Activated naive CD8-positive, alpha-beta T cell (primary cell): ENCODE measurements at regions not wholly inside any gene's neighbourhood (a gene's known extent, or its start where the extent isn't known, plus 50 kb on each side); places are given as distances from the start of the nearest gene placed in this dataset.
"Not testable (repeated sequence)": the region's sequence is repeated elsewhere in the genome, so short reads cannot be mapped to it uniquely, and the experiment has no call there.

ENCODE experiments used
- H3K27ac Mint-ChIP-seq: one replicate; pipeline ENCODE4 v1.8.0; 2021; ENCODE audit warnings: mixed read lengths
- H3K27me3 Mint-ChIP-seq: one replicate; pipeline ENCODE4 v1.8.0; 2021; ENCODE audit warnings: mixed read lengths
- H3K36me3 Mint-ChIP-seq: one replicate; pipeline ENCODE4 v1.8.0; 2021; ENCODE audit warnings: mixed read lengths
- H3K4me1 Mint-ChIP-seq: one replicate; pipeline ENCODE4 v1.8.0; 2021; ENCODE audit warnings: low read depth, mixed read lengths
- H3K4me3 Mint-ChIP-seq: one replicate; pipeline ENCODE4 v1.8.0; 2021; ENCODE audit warnings: mild to moderate bottlenecking, mixed read lengths
- H3K9me3 Mint-ChIP-seq: one replicate; pipeline ENCODE4 v1.8.0; 2021; ENCODE audit warnings: low read depth, mixed read lengths

DNA sequence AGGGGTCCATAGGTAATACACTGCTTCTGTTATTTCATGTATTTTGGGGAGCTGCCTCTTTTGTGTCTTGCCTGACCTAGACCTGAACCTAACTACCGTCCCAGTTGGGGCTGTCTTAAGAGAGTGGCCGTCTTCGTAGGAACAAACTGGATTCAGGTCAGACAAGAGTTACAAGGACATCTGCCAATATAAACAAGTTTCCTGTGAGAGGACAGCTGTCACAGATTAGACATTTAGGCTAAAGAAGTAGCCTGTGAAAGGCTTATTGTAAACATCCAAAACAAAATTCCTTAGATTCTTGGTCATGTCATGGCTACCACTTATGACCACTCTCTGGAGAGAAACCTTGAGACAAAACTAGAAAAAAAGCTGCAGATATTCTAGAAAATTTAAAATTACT is 797.6 kb upstream of the AADAT start:
- Mint-ChIP-seq H3K27ac (no peak overlapping the region), H3K27me3 (no peaks in the 10 kb centered on the region), H3K4me3 (no peak overlapping the region), H3K36me3 (no peaks in the 10 kb centered on the region), H3K9me3 (no peaks in the 10 kb centered on the region), H3K4me1 (no peaks in the 10 kb centered on the region)

DNA sequence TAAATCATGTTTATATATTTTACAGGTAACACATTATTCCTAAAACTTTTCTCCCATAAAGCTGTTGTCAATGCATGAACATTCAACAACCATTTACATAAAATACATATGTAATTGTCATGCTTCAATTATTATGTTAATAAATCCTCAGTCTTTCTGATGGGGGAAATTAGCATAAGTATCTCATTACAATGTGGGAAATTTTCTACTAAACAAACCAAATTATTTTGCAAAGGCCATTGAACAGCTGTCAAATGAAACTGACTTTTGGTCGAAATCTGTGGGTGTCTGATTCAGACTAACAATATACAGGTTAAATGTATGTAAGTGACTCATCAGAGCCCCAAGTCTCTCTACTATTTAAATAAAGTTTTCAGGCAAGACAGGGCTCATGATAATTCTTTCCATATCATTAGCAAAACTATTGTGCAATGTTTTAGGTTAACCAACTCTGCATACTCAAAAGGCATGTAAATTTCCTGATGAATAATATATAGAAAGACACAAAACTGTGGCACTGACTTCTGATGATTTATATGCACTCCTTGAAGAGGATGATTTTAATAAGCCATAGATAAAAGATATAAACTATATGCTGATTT is 795.3 kb upstream of the AADAT start:
- Mint-ChIP-seq H3K27ac (no peak overlapping the region), H3K27me3 (no peaks in the 10 kb centered on the region), H3K4me1 (no peaks in the 10 kb centered on the region), H3K4me3 (no peak overlapping the region), H3K9me3 (no peaks in the 10 kb centered on the region), H3K36me3 (no peaks in the 10 kb centered on the region)

- H3K4me1 Mint-ChIP-seq, H3K27me3 Mint-ChIP-seq, H3K27ac Mint-ChIP-seq, H3K4me3 Mint-ChIP-seq, H3K9me3 Mint-ChIP-seq, H3K36me3 Mint-ChIP-seq: not testable (repeated sequence)
Observed at GRCh38 chr4:170881646-170882045, 791.9 kb upstream of the AADAT start.

DNA sequence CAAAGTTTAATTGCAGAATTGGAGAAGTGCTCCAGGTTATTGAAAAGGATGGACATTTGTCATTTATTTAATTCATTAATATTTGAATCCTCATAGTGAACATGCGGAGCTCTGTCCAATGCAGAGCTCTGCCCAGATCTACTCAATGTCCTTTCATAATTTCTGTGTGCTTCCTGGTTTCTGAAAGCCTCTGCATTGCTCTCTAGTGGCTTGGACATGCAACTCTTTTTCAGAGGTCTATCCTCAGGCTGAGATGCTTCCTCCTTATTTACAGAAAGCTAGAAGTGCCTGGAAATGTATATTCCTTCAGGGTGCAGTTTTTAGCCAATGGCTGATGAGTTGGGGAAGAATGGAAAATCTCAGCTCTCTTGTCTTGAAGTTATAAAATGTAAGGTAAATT is 786.1 kb upstream of the AADAT start:
- no peaks in the 10 kb centered on the region for H3K4me1 Mint-ChIP-seq

GRCh38 chr4:170872794-170873193 is 783.0 kb upstream of the AADAT start:
- H3K27me3 Mint-ChIP-seq: no peaks in the 10 kb centered on the region
- H3K4me1 Mint-ChIP-seq: no peaks in the 10 kb centered on the region
- no peak overlapping the region for H3K4me3 Mint-ChIP-seq
- H3K9me3 Mint-ChIP-seq: peaks cover 20% of the 10 kb centered on the region
- H3K36me3 Mint-ChIP-seq: no peaks in the 10 kb centered on the region
- no peak overlapping the region for H3K27ac Mint-ChIP-seq

More for the DNA sequence above, 786.1 kb upstream of the AADAT start:
- H3K4me3 Mint-ChIP-seq: no peak overlapping the region
- no peaks in the 10 kb centered on the region for H3K36me3 Mint-ChIP-seq
- H3K27ac Mint-ChIP-seq: no peak overlapping the region
- no peaks in the 10 kb centered on the region for H3K27me3 Mint-ChIP-seq
- H3K9me3 Mint-ChIP-seq: peaks cover 4% of the 10 kb centered on the region

- Mint-ChIP-seq H3K27ac (no peak overlapping the region), H3K4me3 (no peak overlapping the region), H3K4me1 (no peaks in the 10 kb centered on the region), H3K9me3 (peaks cover 16% of the 10 kb centered on the region), H3K27me3 (no peaks in the 10 kb centered on the region), H3K36me3 (no peaks in the 10 kb centered on the region)
Observed at GRCh38 chr4:170868170-170868569, 778.4 kb upstream of the AADAT start.

- Mint-ChIP-seq H3K27ac (no peak overlapping the region), H3K9me3 (peaks cover 16% of the 10 kb centered on the region), H3K4me1 (no peaks in the 10 kb centered on the region), H3K27me3 (no peaks in the 10 kb centered on the region), H3K36me3 (no peaks in the 10 kb centered on the region), H3K4me3 (no peak overlapping the region)
Observed at GRCh38 chr4:170854097-170854496, 764.3 kb upstream of the AADAT start.

- no peaks in the 10 kb centered on the region for H3K27me3 Mint-ChIP-seq
- H3K9me3 Mint-ChIP-seq: peaks cover 16% of the 10 kb centered on the region
- H3K36me3 Mint-ChIP-seq: no peaks in the 10 kb centered on the region
- H3K27ac Mint-ChIP-seq: no peak overlapping the region
- no peaks in the 10 kb centered on the region for H3K4me1 Mint-ChIP-seq
- H3K4me3 Mint-ChIP-seq: no peak overlapping the region
Observed at GRCh38 chr4:170853422-170854021, 763.8 kb upstream of the AADAT start.

- H3K4me1 Mint-ChIP-seq: no peaks in the 10 kb centered on the region
- no peak overlapping the region for H3K4me3 Mint-ChIP-seq
- no peaks in the 10 kb centered on the region for H3K36me3 Mint-ChIP-seq
- H3K27me3 Mint-ChIP-seq: no peaks in the 10 kb centered on the region
- H3K27ac Mint-ChIP-seq: no peak overlapping the region
- peaks cover 19% of the 10 kb centered on the region for H3K9me3 Mint-ChIP-seq
Observed at GRCh38 chr4:170849969-170850368, 760.2 kb upstream of the AADAT start.

GRCh38 chr4:170827562-170828274 is 738.0 kb upstream of the AADAT start:
- Mint-ChIP-seq H3K4me1 (no peaks in the 10 kb centered on the region), H3K9me3 (peaks cover 11% of the 10 kb centered on the region), H3K27ac (no peak overlapping the region), H3K36me3 (no peaks in the 10 kb centered on the region), H3K27me3 (no peaks in the 10 kb centered on the region), H3K4me3 (no peak overlapping the region)

GRCh38 chr4:170818786-170819185 is 729.0 kb upstream of the AADAT start:
- Mint-ChIP-seq H3K4me1 (no peaks in the 10 kb centered on the region), H3K4me3 (no peak overlapping the region)

GRCh38 chr4:170805352-170805751 is 715.6 kb upstream of the AADAT start:
- Mint-ChIP-seq H3K27ac (no peak overlapping the region), H3K27me3 (no peaks in the 10 kb centered on the region), H3K36me3 (no peaks in the 10 kb centered on the region), H3K4me1 (no peaks in the 10 kb centered on the region), H3K4me3 (no peak overlapping the region), H3K9me3 (peaks cover 4% of the 10 kb centered on the region)

More at GRCh38 chr4:170818786-170819185, 729.0 kb upstream of the AADAT start:
- Mint-ChIP-seq H3K36me3 (no peaks in the 10 kb centered on the region), H3K9me3 (peaks cover 10% of the 10 kb centered on the region), H3K27ac (no peak overlapping the region), H3K27me3 (no peaks in the 10 kb centered on the region)

DNA sequence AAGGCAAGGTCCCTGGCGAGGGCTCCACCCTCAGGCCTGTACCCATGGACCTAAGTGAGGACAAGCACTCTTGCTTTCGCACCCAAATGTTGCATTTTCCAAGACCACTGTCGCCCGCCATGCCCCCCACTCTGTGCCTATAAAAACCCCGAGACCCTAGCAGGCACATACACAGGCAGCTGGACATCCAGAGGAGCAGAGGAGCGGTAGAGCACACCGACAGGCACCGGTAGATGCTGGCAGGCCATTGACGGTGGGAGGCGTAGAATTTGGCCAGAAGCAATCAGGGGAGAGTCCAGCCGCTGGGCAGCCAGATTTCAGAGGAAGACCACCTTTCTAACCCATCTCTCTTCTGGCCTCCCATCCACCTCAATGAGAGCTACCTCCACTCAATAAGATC is 715.2 kb upstream of the AADAT start:
- H3K27ac Mint-ChIP-seq: no peak overlapping the region
- H3K27me3 Mint-ChIP-seq: no peaks in the 10 kb centered on the region
- no peaks in the 10 kb centered on the region for H3K36me3 Mint-ChIP-seq
- H3K4me1 Mint-ChIP-seq: no peaks in the 10 kb centered on the region
- H3K4me3 Mint-ChIP-seq: no peak overlapping the region
- H3K9me3 Mint-ChIP-seq: peaks cover 4% of the 10 kb centered on the region

- Mint-ChIP-seq H3K27ac (no peak overlapping the region), H3K36me3 (no peaks in the 10 kb centered on the region), H3K4me3 (no peak overlapping the region), H3K27me3 (no peaks in the 10 kb centered on the region), H3K9me3 (peaks cover 4% of the 10 kb centered on the region), H3K4me1 (no peaks in the 10 kb centered on the region)
Observed at GRCh38 chr4:170803492-170803891, 713.7 kb upstream of the AADAT start.

DNA sequence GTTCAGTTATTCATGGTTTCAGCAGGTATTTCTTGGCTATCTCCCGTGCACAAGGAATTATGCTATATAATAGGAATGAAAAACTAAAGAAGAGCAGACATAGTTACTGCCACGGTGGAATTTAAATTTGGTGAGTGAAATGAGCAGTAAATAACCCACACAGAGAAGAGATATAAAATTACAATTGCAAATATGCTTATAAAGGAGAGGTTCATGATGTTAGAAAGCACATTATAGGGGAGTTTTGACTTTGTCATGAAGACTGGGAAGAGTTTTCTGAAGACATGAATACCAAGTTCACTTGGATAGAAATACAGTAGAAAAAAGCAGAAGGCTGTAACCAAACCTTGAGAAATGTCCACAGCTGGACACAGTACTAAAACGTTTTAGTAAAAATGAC is 712.0 kb upstream of the AADAT start:
- peaks cover 4% of the 10 kb centered on the region for H3K9me3 Mint-ChIP-seq
- no peak overlapping the region for H3K27ac Mint-ChIP-seq
- no peaks in the 10 kb centered on the region for H3K27me3 Mint-ChIP-seq
- H3K36me3 Mint-ChIP-seq: no peaks in the 10 kb centered on the region
- no peaks in the 10 kb centered on the region for H3K4me1 Mint-ChIP-seq
- no peak overlapping the region for H3K4me3 Mint-ChIP-seq

DNA sequence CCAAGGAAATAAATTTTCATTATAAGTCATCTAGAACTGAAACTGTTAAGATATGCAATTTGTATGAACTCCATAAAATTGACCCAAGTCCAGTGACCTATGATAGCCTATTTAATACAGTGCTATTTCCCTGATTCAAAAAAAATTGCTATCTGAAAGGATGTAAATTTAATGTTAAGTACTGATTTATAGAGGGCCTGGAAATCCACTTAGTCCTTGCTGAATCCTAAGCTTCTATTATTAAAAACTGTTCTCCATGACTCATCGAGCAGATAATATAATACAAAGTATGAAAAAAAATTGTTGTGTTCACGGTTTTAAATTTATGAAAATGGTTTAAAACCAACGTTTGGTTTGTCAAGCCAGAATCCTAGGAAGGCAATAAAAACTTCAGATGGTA is 704.8 kb upstream of the AADAT start:
- no peak overlapping the region for H3K27ac Mint-ChIP-seq

More for the DNA sequence above, 704.8 kb upstream of the AADAT start:
- Mint-ChIP-seq H3K27me3 (no peaks in the 10 kb centered on the region), H3K4me1 (no peaks in the 10 kb centered on the region), H3K36me3 (no peaks in the 10 kb centered on the region), H3K9me3 (peaks cover 7% of the 10 kb centered on the region), H3K4me3 (no peak overlapping the region)
